ENCODE measurements at regions not wholly inside any gene's neighbourhood (a gene's known extent, or its start where the extent isn't known, plus 50 kb on each side); places are given as distances from the start of the nearest gene placed in this dataset.
A peak's percentile ranks its signal among the peaks of the same experiment; 100 is the strongest.

- DNase-seq (ENCODE audit: low spot score), result no peak
Observed at GRCh38 chr10:4385231-4385870, 440.7 kb upstream of the AKR1E2 start.

DNA sequence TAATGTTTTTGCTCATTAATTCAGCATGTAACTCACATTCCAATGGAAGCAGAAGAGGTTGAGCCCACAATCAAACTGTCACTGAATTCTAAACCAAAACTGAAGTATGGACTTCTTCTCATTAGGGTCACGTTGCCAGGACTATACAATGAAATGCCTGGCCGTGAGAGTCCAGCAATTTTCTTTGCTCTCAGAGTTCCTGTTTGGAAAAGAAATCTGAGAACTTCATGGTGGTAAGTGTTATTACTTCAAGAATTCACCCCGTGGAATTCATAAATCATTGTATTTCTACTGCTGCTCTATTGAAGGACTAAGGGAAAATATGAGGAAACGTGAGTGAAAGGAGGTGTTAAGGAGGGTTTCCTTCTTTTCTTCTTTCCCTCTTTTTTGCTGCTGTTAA is 441.8 kb upstream of the AKR1E2 start:
- peak; percentile 12 for DNase-seq (ENCODE audit: low spot score)

GRCh38 chr10:4383651-4384098 is 442.3 kb upstream of the AKR1E2 start:
- peak; percentile 7 for DNase-seq (ENCODE audit: low spot score)

DNA sequence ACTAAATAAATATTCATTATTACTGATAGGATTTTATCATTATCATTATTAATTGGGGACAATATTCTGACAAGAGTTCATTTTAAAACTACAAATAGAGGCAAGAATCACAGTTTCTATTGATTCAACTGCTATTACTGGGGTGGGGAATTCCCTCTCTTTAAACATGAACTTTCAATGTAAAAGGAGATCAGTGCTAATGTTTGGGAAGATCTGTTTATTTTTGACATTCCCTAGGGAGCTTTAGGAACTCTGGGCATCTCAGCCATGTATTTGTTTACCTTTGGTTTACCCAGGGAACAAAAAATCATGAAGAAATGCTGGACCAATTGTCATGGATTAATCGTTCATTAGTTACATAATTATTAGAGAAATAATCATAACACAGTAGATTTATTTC is 443.2 kb upstream of the AKR1E2 start:
- DNase-seq (ENCODE audit: low spot score), result no peak

- DNase-seq (ENCODE audit: low spot score), result no peak
Observed at GRCh38 chr10:4373612-4374011, 452.4 kb upstream of the AKR1E2 start.

GRCh38 chr10:4373098-4373497 is 452.9 kb upstream of the AKR1E2 start:
- DNase-seq (ENCODE audit: low spot score), result no peak

DNA sequence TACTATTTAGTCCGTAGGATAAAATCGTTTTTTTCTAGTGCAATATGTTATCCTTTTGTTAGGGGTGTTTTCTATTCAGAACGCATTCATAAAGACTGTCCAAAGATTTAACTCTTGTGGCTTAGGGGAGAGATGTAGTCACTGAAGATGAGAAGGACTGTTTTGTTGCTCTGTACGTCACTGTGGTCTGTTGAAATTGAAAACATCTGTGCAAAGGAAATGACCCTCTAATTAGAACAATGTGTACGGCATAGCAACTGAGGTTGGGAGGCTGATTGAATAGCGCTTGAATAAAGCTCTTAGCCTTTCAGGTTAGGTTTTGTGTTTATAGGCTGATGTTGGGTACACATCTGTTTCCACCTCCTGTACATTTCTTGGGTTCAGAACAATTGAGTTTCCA is 453.4 kb upstream of the AKR1E2 start:
- peak; percentile 67 for DNase-seq (ENCODE audit: low spot score)

GRCh38 chr10:4371691-4372295 is 454.2 kb upstream of the AKR1E2 start:
- no peak for DNase-seq (ENCODE audit: low spot score)

- no peak for DNase-seq (ENCODE audit: low spot score)
Observed at GRCh38 chr10:4370376-4370775, 455.6 kb upstream of the AKR1E2 start.

GRCh38 chr10:4361581-4361980 is 464.4 kb upstream of the AKR1E2 start:
- DNase-seq (ENCODE audit: low spot score), result no peak

- DNase-seq (ENCODE audit: low spot score), result no peak
Observed at GRCh38 chr10:4359003-4359402, 467.0 kb upstream of the AKR1E2 start.

GRCh38 chr10:4357911-4358310 is 468.1 kb upstream of the AKR1E2 start:
- DNase-seq (ENCODE audit: low spot score), result no peak

- no peak for DNase-seq (ENCODE audit: low spot score)
Observed at GRCh38 chr10:4355350-4355749, 470.7 kb upstream of the AKR1E2 start.

- no peak for DNase-seq (ENCODE audit: low spot score)
Observed at GRCh38 chr10:4354382-4354812, 471.6 kb upstream of the AKR1E2 start.

GRCh38 chr10:4353964-4354363 is 472.0 kb upstream of the AKR1E2 start:
- no peak for DNase-seq (ENCODE audit: low spot score)

GRCh38 chr10:4353059-4353655 is 472.9 kb upstream of the AKR1E2 start:
- DNase-seq (ENCODE audit: low spot score), result no peak

DNA sequence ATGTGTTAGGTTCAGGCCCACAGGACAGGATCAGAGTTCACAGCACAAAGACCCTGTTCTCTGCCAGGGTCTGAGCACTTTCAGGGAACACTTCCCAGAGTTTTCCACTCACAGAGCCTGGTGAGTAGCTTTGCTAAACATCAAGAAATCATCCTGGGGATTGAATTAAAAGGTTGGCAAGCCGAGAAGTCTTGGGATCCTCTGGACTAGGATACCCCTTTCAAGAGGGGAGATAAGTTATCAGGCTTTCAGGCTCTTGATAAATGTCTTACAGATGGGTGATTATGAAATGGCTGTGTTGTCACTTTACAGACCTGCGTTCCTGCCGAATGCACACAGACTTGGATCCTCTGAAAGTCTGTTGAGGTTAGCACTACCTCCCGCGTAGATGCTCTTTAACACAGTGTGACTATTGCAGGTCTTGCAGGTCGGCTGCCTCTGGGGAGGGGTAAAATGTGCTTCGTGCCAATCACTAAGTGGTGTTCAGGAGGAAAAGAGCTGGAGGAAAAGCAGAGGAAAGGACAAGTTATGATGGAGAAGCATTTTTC is 473.5 kb upstream of the AKR1E2 start:
- no peak for DNase-seq (ENCODE audit: low spot score)

DNA sequence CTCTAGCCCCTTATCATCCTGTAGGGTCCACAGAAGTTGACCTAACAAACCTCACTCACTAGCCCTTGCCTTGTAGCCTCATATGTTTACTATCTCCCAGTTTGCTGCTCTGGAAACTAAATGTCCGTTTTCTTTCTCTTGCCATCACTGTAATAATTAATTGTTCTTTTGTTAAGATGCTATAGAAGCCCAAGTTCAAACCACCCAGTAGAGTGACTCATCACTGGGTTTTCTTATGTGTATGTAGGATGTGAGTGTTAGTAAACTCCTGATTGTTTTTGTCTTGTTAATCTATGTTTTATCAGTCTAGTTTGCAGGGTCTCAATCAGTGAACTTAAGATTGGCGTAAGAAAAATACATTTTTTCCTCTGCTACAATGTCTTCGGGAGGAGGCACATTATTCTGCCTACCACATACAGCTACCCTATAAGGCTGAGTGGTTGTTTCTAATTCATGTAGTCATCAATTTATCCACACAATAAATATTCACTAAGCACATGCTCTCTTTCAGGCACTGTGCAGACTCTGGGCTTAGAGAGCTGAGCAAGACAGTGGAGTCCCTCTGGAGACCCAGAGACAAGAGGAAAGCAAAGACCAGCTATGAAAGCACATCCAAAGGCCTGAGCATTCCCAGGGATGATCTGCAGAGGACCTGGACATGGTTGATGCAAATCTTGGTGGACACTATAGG is 474.1 kb upstream of the AKR1E2 start:
- no peak for DNase-seq (ENCODE audit: low spot score)

- no peak for DNase-seq (ENCODE audit: low spot score)
Observed at GRCh38 chr10:4347397-4347796, 478.6 kb upstream of the AKR1E2 start.

GRCh38 chr10:4345877-4346646 is 479.9 kb upstream of the AKR1E2 start:
- DNase-seq (ENCODE audit: low spot score), result no peak

- DNase-seq (ENCODE audit: low spot score), result peak; percentile 82
Observed at GRCh38 chr10:4344492-4344994, 481.5 kb upstream of the AKR1E2 start.

- DNase-seq (ENCODE audit: low spot score), result no peak
Observed at GRCh38 chr10:4343873-4344272, 482.1 kb upstream of the AKR1E2 start.
